ENCODE measurements at regions not wholly inside any gene's neighbourhood (a gene's known extent, or its start where the extent isn't known, plus 50 kb on each side); places are given as distances from the start of the nearest gene placed in this dataset.

GRCh38 chr7:118664498-118664897 lies 440.0 kb downstream of the ANKRD7 start:
- POLR2A ChIA-PET (ENCODE audit: unreplicated experiment): no interaction called here
- no CpG with 5 or more reads among the region's 1 CpG for WGBS, 2 experiments (ENCODE audit: extremely low coverage in 2 of 2, insufficient read length in 1 of 2)
- CTCF ChIA-PET: no interaction called here

More at GRCh38 chr7:118664498-118664897, 440.0 kb downstream of the ANKRD7 start:
- Histone ChIP-seq H2BK5ac (ENCODE audit: low read depth, low read length, poor library complexity, severe bottlenecking) (no peak overlapping the region), H3K9ac (ENCODE audit: low read depth, low read length) (no peak overlapping the region), H3K23ac (ENCODE audit: low read depth, low read length) (no peak overlapping the region), H3K4me2 (ENCODE audit: low read depth, low read length) (no peak overlapping the region), H3K4ac (ENCODE audit: low read depth, low read length) (no peak overlapping the region), H3K36me3 (ENCODE audit: control insufficient read depth, insufficient read depth, low read length) (no peaks in the 10 kb centered on the region), H3K4me3 (ENCODE audit: insufficient read depth, low read depth, low read length) (no peak overlapping the region), H3K4me1 (ENCODE audit: control insufficient read depth, insufficient read depth, low read length) (no peaks in the 10 kb centered on the region), H2AFZ (replicated peaks; ENCODE audit: low read length, poor library complexity) (no peak overlapping the region), H4K8ac (ENCODE audit: low read depth in 2 of 2, low read length in 2 of 2) (no peak overlapping the region), H3K18ac (ENCODE audit: low read depth, low read length) (no peak overlapping the region), H3K79me1 (ENCODE audit: low read depth in 1 of 2, low read length in 2 of 2) (no peaks in the 10 kb centered on the region), H3K14ac (replicated peaks; ENCODE audit: low read depth, low read length) (no peak overlapping the region), H3K9me1 (ENCODE audit: insufficient read depth, low read length) (no peaks in the 10 kb centered on the region), H4K20me1 (ENCODE audit: insufficient read depth, low read length) (no peaks in the 10 kb centered on the region), H4K5ac (ENCODE audit: low read depth, low read length) (no peak overlapping the region), H2BK15ac (ENCODE audit: low read depth, low read length) (no peak overlapping the region), H2BK20ac (ENCODE audit: low read depth, low read length) (no peak overlapping the region), H3K9me3 (ENCODE audit: control insufficient read depth, insufficient read depth, low read length) (0 out of 2 replicates have a peak, but pooled peaks cover 2% of the 10 kb centered on the region), H3K27ac (ENCODE audit: insufficient read depth, low read length) (no peak overlapping the region), H2AK5ac (ENCODE audit: low read depth, low read length) (no peak overlapping the region), H2BK120ac (ENCODE audit: low read depth, low read length) (no peak overlapping the region), H4K91ac (ENCODE audit: insufficient read depth, low read depth, low read length) (no peak overlapping the region), H3K27me3 (ENCODE audit: control insufficient read depth, insufficient read depth, low read length) (no peaks in the 10 kb centered on the region), H2AK9ac (replicated peaks; ENCODE audit: low read depth, low read length, poor library complexity) (no peak overlapping the region), H3K56ac (ENCODE audit: extremely low read depth, insufficient read depth, low read length) (no peak overlapping the region)
- no TSS peak for BruUV-seq (replicated peaks)
- dilution Hi-C loops (cut with HindIII; ENCODE audit: low sequenced_read_pairs, unreplicated experiment): no loop called here
- in situ Hi-C loops (cut with MboI; ENCODE audit: low sequenced_read_pairs): no loop called here
- DNase-seq (no peak), ATAC-seq (ENCODE audit: low read depth) (no peak)
- TF ChIP-seq SMC3 (IDR thresholded peaks at IDR 0.05; ENCODE audit: low read depth, low read length) (no peak), CEBPB (IDR thresholded peaks at IDR 0.05; ENCODE audit: low read depth, low read length) (no peak), RFX5 (IDR thresholded peaks at IDR 0.05; ENCODE audit: low read depth, low read length) (no peak), CTCF (conservative IDR thresholded peaks at IDR 0.05; ENCODE audit: low read depth, low read length) (no peak), POLR2A (IDR thresholded peaks at IDR 0.05; ENCODE audit: low read depth, low read length) (no peak), BHLHE40 (IDR thresholded peaks at IDR 0.05; ENCODE audit: low read depth, low read length) (no peak), NFE2L2 (IDR thresholded peaks at IDR 0.05; ENCODE audit: low read depth, low read length) (no peak), ELK1 (IDR thresholded peaks at IDR 0.05; ENCODE audit: borderline replicate concordance, low read depth, low read length) (no peak), RAD21 (IDR thresholded peaks at IDR 0.05; ENCODE audit: low read length) (no peak), MXI1 (IDR thresholded peaks at IDR 0.05; ENCODE audit: borderline replicate concordance, low read depth, low read length) (no peak), FOS (IDR thresholded peaks at IDR 0.05; ENCODE audit: low read depth, low read length) (no peak), USF2 (IDR thresholded peaks at IDR 0.05; ENCODE audit: low read depth, low read length) (no peak), CHD1 (IDR thresholded peaks at IDR 0.05; ENCODE audit: low read depth, low read length) (no peak), MAFK (IDR thresholded peaks at IDR 0.05; ENCODE audit: low read depth, low read length) (no peak), RCOR1 (IDR thresholded peaks at IDR 0.05; ENCODE audit: insufficient replicate concordance, low read length) (no peak)
- intact Hi-C loops (cut with micrococcal nuclease): no loop called here

All from IMR-90 (cell line).